ENCODE measurements at regions not wholly inside any gene's neighbourhood (a gene's known extent, or its start where the extent isn't known, plus 50 kb on each side); places are given as distances from the start of the nearest gene placed in this dataset.

DNA sequence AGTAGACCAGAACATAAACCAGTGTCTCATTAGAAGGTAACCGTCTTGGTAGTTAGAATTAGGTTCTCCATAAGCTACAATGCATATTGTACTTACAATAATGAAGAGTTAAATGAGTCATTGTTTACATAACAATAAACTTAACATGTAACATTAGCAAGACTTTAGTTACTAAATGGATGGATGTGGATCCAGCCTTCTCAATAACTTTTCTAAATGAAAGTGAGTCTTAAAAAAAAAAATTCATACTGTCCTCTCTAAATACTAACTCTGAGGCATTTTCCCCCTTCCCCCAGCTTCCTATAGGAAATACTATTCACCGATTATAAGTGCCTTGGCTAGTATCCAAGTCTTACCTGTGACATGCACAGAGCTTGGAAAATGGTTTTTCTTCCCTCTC lies 155.3 kb downstream of the CYB561 start:
- TF ChIP-seq TEAD4 (IDR thresholded peaks at IDR 0.05) (no peak), TCF12 (IDR thresholded peaks at IDR 0.05; ENCODE audit: low read depth) (no peak), TAF1 (IDR thresholded peaks at IDR 0.05; ENCODE audit: low read depth) (no peak), YY1 (IDR thresholded peaks at IDR 0.05; ENCODE audit: low read depth) (no peak), FOXM1 (IDR thresholded peaks at IDR 0.05; ENCODE audit: borderline replicate concordance, low read depth) (no peak), EGR1 (IDR thresholded peaks at IDR 0.05) (no peak), EP300 (IDR thresholded peaks at IDR 0.05; ENCODE audit: borderline replicate concordance) (no peak)
- TF ChIP-seq, protein P1, sequence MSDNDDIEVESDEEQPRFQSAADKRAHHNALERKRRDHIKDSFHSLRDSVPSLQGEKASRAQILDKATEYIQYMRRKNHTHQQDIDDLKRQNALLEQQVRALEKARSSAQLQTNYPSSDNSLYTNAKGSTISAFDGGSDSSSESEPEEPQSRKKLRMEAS (IDR thresholded peaks at IDR 0.05): no peak
- TF ChIP-seq, protein P2, sequence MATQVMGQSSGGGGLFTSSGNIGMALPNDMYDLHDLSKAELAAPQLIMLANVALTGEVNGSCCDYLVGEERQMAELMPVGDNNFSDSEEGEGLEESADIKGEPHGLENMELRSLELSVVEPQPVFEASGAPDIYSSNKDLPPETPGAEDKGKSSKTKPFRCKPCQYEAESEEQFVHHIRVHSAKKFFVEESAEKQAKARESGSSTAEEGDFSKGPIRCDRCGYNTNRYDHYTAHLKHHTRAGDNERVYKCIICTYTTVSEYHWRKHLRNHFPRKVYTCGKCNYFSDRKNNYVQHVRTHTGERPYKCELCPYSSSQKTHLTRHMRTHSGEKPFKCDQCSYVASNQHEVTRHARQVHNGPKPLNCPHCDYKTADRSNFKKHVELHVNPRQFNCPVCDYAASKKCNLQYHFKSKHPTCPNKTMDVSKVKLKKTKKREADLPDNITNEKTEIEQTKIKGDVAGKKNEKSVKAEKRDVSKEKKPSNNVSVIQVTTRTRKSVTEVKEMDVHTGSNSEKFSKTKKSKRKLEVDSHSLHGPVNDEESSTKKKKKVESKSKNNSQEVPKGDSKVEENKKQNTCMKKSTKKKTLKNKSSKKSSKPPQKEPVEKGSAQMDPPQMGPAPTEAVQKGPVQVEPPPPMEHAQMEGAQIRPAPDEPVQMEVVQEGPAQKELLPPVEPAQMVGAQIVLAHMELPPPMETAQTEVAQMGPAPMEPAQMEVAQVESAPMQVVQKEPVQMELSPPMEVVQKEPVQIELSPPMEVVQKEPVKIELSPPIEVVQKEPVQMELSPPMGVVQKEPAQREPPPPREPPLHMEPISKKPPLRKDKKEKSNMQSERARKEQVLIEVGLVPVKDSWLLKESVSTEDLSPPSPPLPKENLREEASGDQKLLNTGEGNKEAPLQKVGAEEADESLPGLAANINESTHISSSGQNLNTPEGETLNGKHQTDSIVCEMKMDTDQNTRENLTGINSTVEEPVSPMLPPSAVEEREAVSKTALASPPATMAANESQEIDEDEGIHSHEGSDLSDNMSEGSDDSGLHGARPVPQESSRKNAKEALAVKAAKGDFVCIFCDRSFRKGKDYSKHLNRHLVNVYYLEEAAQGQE (IDR thresholded peaks at IDR 0.05; ENCODE audit: low read depth): no peak
